Activated CD8-positive, alpha-beta T cell treated with anti-CD3 and anti-CD28 coated beads for 36 hours (primary cell): ENCODE measurements at regions not wholly inside any gene's neighbourhood (a gene's known extent, or its start where the extent isn't known, plus 50 kb on each side); places are given as distances from the start of the nearest gene placed in this dataset.

Source experiments
- ATAC-seq: fragments of 200-7000 bp; cut with Tn5 transposase; one replicate; pipeline ENCODE4 v1.10.0; 2021; ENCODE audit warnings: mild to moderate bottlenecking, moderate library complexity
- CTCF ChIA-PET: fragments of 350-600 bp; sonication (Branson Sonifier 250); formaldehyde crosslinking; loops from one replicate; lab custom pipeline; 2021; ENCODE audit warnings: antibody characterized with exemption; lab: Charles Lee
- POLR2A ChIA-PET: fragments of 350-600 bp; sonication (Branson Sonifier 250); formaldehyde crosslinking; loops from one replicate; lab custom pipeline; 2021; ENCODE audit warnings: antibody characterized with exemption; lab: Charles Lee
- DNase-seq: peaks from one replicate; pipeline ENCODE4 v3.0.0-alpha.2; 2020
- H3K27ac Mint-ChIP-seq: one replicate; pipeline ENCODE4 v1.8.0; 2021; ENCODE audit warnings: mild to moderate bottlenecking, mixed read lengths
- H3K27me3 Mint-ChIP-seq: one replicate; pipeline ENCODE4 v1.8.0; 2021; ENCODE audit warnings: mixed read lengths
- H3K36me3 Mint-ChIP-seq: one replicate; pipeline ENCODE4 v1.8.0; 2021; ENCODE audit warnings: low read depth, mixed read lengths
- H3K4me1 Mint-ChIP-seq: one replicate; pipeline ENCODE4 v1.8.0; 2021; ENCODE audit warnings: low read depth, mixed read lengths
- H3K4me3 Mint-ChIP-seq: one replicate; pipeline ENCODE4 v1.8.0; 2021; ENCODE audit warnings: mild to moderate bottlenecking, moderate library complexity, mixed read lengths
- H3K9me3 Mint-ChIP-seq: one replicate; pipeline ENCODE4 v1.8.0; 2021; ENCODE audit warnings: mixed read lengths
- CTCF ChIP-seq: fragments of 200-600 bp; IDR thresholded peaks from one replicate; pipeline ENCODE4 v1.8.0; 2022; ENCODE audit warnings: antibody characterized with exemption, mild to moderate bottlenecking
- intact Hi-C: fragments of 100-400 bp; cut with micrococcal nuclease; formaldehyde crosslinking; loops from one replicate; pipeline ENCODE4 v1.10.0; 2022

DNA sequence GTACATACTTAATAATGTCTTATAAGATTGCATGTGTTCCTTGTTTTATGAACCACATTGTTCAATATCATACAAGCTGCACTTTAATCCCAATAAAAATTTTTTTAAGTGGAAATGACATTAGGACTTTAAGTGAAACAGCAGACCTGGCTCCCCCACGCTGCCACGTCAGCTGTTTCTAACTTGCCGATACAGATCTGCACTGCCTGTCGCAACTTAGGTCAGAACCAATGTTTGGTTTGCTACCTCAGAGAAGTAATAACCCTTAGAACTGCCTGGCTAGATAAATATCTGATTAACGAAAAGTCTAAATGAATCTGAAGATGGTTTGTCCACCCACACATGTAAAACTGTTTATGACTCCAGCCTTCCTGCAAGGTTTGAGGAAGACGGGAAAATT, 327.5 kb upstream of the DACH1 start:
- POLR2A ChIA-PET, result no interaction called here
- peaks cover 2% of the 10 kb centered on the region for H3K9me3 Mint-ChIP-seq
- DNase-seq (no peak), ATAC-seq (no peak)
- no peak overlapping the region for H3K27ac Mint-ChIP-seq
- intact Hi-C loops, result no loop called here
- no peak for TF ChIP-seq CTCF
- no peaks in the 10 kb centered on the region for H3K36me3 Mint-ChIP-seq
- no peak overlapping the region for H3K4me3 Mint-ChIP-seq
- CTCF ChIA-PET, result no interaction called here
- no peaks in the 10 kb centered on the region for H3K4me1 Mint-ChIP-seq
- no peaks in the 10 kb centered on the region for H3K27me3 Mint-ChIP-seq

DNA sequence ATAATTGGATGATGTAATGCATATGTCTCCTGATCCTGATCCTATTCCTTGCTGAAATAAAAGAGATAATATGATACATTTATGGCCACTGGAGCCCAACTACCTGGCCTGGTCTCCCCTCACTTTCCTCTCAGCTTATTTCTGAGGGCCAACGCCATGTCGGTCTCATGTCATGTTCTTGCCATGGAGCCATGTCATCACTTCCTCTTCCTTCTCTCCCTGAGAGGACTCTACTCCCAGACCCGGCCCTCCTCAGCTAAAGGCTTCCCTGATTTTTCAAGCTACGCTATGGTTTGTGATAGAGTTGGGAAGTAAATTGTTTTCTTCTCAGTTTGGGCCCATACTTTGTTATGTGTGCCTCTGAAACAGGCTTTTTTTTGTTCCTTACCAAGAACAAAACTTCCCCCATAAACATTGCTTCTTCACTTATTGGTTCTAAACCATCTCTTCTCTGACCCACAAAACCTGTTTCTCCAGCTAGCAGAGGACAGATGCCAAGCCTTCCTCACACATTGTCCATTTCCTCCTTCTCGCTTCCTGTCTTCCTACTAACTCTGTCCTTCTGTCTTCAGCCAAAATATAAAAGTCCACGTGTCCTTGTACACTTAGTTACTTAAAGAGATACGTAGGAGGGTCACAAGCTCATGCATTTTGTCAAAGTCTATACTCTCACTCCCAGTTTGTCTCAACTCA, 319.9 kb upstream of the DACH1 start:
- no peaks in the 10 kb centered on the region for H3K36me3 Mint-ChIP-seq
- DNase-seq (no peak), ATAC-seq (no peak)
- intact Hi-C loops, result no loop called here
- H3K27me3 Mint-ChIP-seq, result no peaks in the 10 kb centered on the region
- ChIA-PET POLR2A (no interaction called here), CTCF (interaction anchor here (0.9 kb wide), 1 partner anchor 18 kb away, joined by 3 read pairs; no protein-coding TSS in a partner anchor)
- no peak overlapping the region for H3K4me3 Mint-ChIP-seq
- no peaks in the 10 kb centered on the region for H3K4me1 Mint-ChIP-seq
- no peak for TF ChIP-seq CTCF
- peaks cover 5% of the 10 kb centered on the region for H3K9me3 Mint-ChIP-seq
- no peak overlapping the region for H3K27ac Mint-ChIP-seq

GRCh38 chr13:72185776-72186175, 318.8 kb upstream of the DACH1 start:
- ATAC-seq (no peak), DNase-seq (no peak)
- intact Hi-C loops, result no loop called here
- H3K36me3 Mint-ChIP-seq, result no peaks in the 10 kb centered on the region
- peaks cover 5% of the 10 kb centered on the region for H3K9me3 Mint-ChIP-seq
- H3K27ac Mint-ChIP-seq, result no peak overlapping the region
- ChIA-PET CTCF (interaction anchor here (0.9 kb wide), 1 partner anchor 17 kb away, joined by 3 read pairs; no protein-coding TSS in a partner anchor), POLR2A (no interaction called here)
- H3K4me1 Mint-ChIP-seq, result no peaks in the 10 kb centered on the region
- no peak overlapping the region for H3K4me3 Mint-ChIP-seq
- TF ChIP-seq CTCF, result no peak
- H3K27me3 Mint-ChIP-seq, result no peaks in the 10 kb centered on the region

DNA sequence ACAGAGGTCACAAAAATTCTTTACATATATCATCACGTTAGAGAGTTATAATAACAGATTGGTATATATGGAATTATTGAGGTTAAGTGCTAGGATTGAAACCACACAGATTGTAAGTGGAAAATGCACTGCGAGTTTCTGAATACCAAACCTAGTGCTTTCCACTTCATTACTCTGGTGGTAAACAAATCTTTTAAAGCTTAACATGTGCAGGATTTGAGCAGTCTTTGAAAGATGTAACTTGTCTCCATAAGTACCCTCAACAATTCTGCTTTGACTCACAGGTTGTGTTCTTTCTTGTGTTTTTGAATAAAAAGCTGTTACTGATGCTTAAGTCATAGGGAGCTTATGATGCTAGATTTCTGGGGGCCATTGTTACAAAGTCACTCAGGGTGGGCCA, 314.7 kb upstream of the DACH1 start:
- no peak for ATAC-seq
- no peak overlapping the region for H3K27ac Mint-ChIP-seq
- TF ChIP-seq CTCF, result no peak
- no peak overlapping the region for H3K4me3 Mint-ChIP-seq
- no peak for DNase-seq
- H3K4me1 Mint-ChIP-seq, result no peaks in the 10 kb centered on the region
- ChIA-PET CTCF (no interaction called here), POLR2A (no interaction called here)
- no peaks in the 10 kb centered on the region for H3K36me3 Mint-ChIP-seq
- H3K27me3 Mint-ChIP-seq, result no peaks in the 10 kb centered on the region
- H3K9me3 Mint-ChIP-seq, result peaks cover 8% of the 10 kb centered on the region
- intact Hi-C loops, result no loop called here

- ChIA-PET CTCF (no interaction called here), POLR2A (no interaction called here)
- no peak for ATAC-seq
- Mint-ChIP-seq H3K27me3 (no peaks in the 10 kb centered on the region), H3K4me1 (no peaks in the 10 kb centered on the region), H3K4me3 (no peak overlapping the region), H3K27ac (no peak overlapping the region), H3K9me3 (peaks cover 8% of the 10 kb centered on the region), H3K36me3 (no peaks in the 10 kb centered on the region)
- no peak for DNase-seq
- intact Hi-C loops, result no loop called here
- TF ChIP-seq CTCF, result no peak
These were observed 313.4 kb upstream of the DACH1 start for GRCh38 chr13:72180253-72180952.
